Panc1 (cell line): ENCODE measurements at regions not wholly inside any gene's neighbourhood (a gene's known extent, or its start where the extent isn't known, plus 50 kb on each side); places are given as distances from the start of the nearest gene placed in this dataset.

Source experiments
- ATAC-seq: fragments of 200-7000 bp; cut with Tn5 transposase; 2 replicates; pipeline ENCODE4 v1.9.1; 2020; ENCODE audit warnings: mild to moderate bottlenecking, moderate library complexity
- BruUV-seq: library from RNA; stranded (reverse); fragments of 400-500 nt; replicated peaks from 2 replicates; lab custom pipeline; 2021; lab: Mats Ljungman, UMichigan
- CTCF ChIA-PET: fragments of 300-600 bp; sonication (Branson Sonifier 250); formaldehyde crosslinking; loops from one replicate; lab custom pipeline; 2022; ENCODE audit warnings: antibody characterized with exemption; lab: Charles Lee
- POLR2A ChIA-PET: fragments of 300-600 bp; sonication (Branson Sonifier 250); formaldehyde crosslinking; loops from one replicate; lab custom pipeline; 2022; ENCODE audit warnings: antibody characterized with exemption; lab: Charles Lee
- DNase-seq: peaks from one replicate; pipeline ENCODE4 v3.0.0-alpha.2; 2010; ENCODE audit warnings: low read depth, low spot score
- H3K27ac ChIP-seq: 2 replicates; pipeline ENCODE4 v1.5.1; 2011; ENCODE audit warnings: mild to moderate bottlenecking, low read length, inconsistent platforms
- H3K27me3 ChIP-seq: fragments of 200-500 bp; sonication (Bioruptor generic); 2 replicates; pipeline ENCODE4 v1.6.0; 2014; ENCODE audit warnings: low read length, inconsistent platforms; ENCODE audit not compliant: control insufficient read depth, insufficient read depth
- H3K36me3 ChIP-seq: fragments of 200-500 bp; sonication (Bioruptor generic); 2 replicates; pipeline ENCODE4 v1.5.1; 2014; ENCODE audit warnings: inconsistent platforms, mild to moderate bottlenecking, low read length, moderate library complexity; ENCODE audit not compliant: control insufficient read depth, insufficient read depth
- H3K4me1 ChIP-seq: 2 replicates; pipeline ENCODE4 v1.5.1; 2011; ENCODE audit warnings: inconsistent platforms, mild to moderate bottlenecking, low read length, moderate library complexity; ENCODE audit not compliant: control insufficient read depth, insufficient read depth
- H3K4me3 ChIP-seq, 2 experiments: 2 replicates each; pipeline ENCODE4 v1.5.1; 2011 to 2012; ENCODE audit warnings: low read depth in 2 of 2, low read length in 2 of 2, mild to moderate bottlenecking in 2 of 2, inconsistent platforms in 1 of 2, moderate library complexity in 1 of 2
- H3K9me3 ChIP-seq: fragments of 200-500 bp; sonication (Bioruptor generic); 2 replicates; pipeline ENCODE4 v1.5.1; 2014; ENCODE audit warnings: low read depth, mild to moderate bottlenecking, inconsistent platforms, low read length, moderate library complexity; ENCODE audit not compliant: control insufficient read depth, insufficient read depth
- POLR2AphosphoS5 ChIP-seq: IDR thresholded peaks from 2 replicates; pipeline ENCODE4 v1.6.1; 2012; ENCODE audit warnings: mild to moderate bottlenecking, low read depth, low read length, moderate library complexity
- REST ChIP-seq, 2 experiments: IDR thresholded peaks; 2 replicates each; pipeline ENCODE4 v1.6.1; 2011 to 2012; ENCODE audit warnings: low read depth in 2 of 2, control low read depth in 1 of 2, low read length in 1 of 2, mild to moderate bottlenecking in 1 of 2, moderate library complexity in 1 of 2; ENCODE audit not compliant: insufficient read depth in 1 of 2
- SIN3A ChIP-seq: IDR thresholded peaks from 2 replicates; pipeline ENCODE4 v1.6.1; 2012; ENCODE audit warnings: low read depth, mild to moderate bottlenecking, low read length, moderate library complexity, borderline replicate concordance; ENCODE audit not compliant: insufficient read depth
- TCF7L2 ChIP-seq: IDR thresholded peaks from 2 replicates; pipeline ENCODE4 v1.6.1; 2011; ENCODE audit warnings: mild to moderate bottlenecking, low read depth, low read length, inconsistent platforms
- in situ Hi-C: cut with HindIII; loops from 2 replicates; pipeline ENCODE4 v1.10.0; 2016; ENCODE audit warnings: low sequenced_read_pairs, low pct_unique_long_range_greater_than_20kb
- intact Hi-C: fragments of 100-400 bp; cut with micrococcal nuclease; formaldehyde crosslinking; loops from one replicate; pipeline ENCODE4 v1.10.0; 2022; ENCODE audit not compliant: unreplicated experiment
- TF ChIP-seq, protein P1 (sequence below): fragments of 450-650 bp; IDR thresholded peaks from 2 replicates; pipeline ENCODE4 v1.5.1; 2017; ENCODE audit warnings: mild to moderate bottlenecking

DNA sequence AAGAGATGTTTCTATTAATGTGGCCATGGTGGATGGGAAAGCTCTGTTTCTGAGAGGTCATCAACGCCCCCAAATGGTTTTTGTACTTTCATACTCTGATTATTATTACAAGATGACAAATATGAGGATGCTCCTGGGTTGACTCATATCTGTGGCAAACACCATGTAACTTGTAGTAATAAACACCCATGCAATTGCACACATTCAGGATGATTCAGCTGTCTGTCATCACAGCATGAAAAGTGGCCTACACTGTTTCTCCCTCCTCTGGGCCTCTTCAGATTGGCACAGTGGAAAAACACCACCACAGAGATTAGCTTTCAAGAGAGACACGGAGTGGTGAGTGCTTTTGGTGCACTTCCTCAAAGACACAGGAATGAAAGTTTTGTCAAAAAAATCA is 85.4 kb downstream of the MTNR1B start:
- H3K27me3 ChIP-seq, result no peaks in the 10 kb centered on the region
- no peak overlapping the region for H3K27ac ChIP-seq
- in situ Hi-C loops, result no loop called here
- H3K9me3 ChIP-seq, result no peaks in the 10 kb centered on the region
- intact Hi-C loops, result no loop called here
- TF ChIP-seq TCF7L2 (no peak), REST (IDR thresholded peaks at IDR 0.05; ENCODE audit: insufficient read depth in 1 of 2, low read depth in 2 of 2, low read length in 1 of 2) (no peak), POLR2AphosphoS5 (no peak), SIN3A (no peak)
- TF ChIP-seq, protein P1, sequence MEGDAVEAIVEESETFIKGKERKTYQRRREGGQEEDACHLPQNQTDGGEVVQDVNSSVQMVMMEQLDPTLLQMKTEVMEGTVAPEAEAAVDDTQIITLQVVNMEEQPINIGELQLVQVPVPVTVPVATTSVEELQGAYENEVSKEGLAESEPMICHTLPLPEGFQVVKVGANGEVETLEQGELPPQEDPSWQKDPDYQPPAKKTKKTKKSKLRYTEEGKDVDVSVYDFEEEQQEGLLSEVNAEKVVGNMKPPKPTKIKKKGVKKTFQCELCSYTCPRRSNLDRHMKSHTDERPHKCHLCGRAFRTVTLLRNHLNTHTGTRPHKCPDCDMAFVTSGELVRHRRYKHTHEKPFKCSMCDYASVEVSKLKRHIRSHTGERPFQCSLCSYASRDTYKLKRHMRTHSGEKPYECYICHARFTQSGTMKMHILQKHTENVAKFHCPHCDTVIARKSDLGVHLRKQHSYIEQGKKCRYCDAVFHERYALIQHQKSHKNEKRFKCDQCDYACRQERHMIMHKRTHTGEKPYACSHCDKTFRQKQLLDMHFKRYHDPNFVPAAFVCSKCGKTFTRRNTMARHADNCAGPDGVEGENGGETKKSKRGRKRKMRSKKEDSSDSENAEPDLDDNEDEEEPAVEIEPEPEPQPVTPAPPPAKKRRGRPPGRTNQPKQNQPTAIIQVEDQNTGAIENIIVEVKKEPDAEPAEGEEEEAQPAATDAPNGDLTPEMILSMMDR, result no peak
- peak; percentile 88 for DNase-seq
- H3K4me3 ChIP-seq, result no peak overlapping the region
- no peaks in the 10 kb centered on the region for H3K36me3 ChIP-seq
- CTCF ChIA-PET, result no interaction called here
- POLR2A ChIA-PET, result no interaction called here
- H3K4me1 ChIP-seq, result no peaks in the 10 kb centered on the region
- BruUV-seq, result no TSS peak
- peak; percentile 97 for ATAC-seq

- Histone ChIP-seq H3K27me3 (no peaks in the 10 kb centered on the region), H3K36me3 (no peaks in the 10 kb centered on the region), H3K4me1 (no peaks in the 10 kb centered on the region), H3K9me3 (no peaks in the 10 kb centered on the region), H3K4me3 (no peak overlapping the region), H3K27ac (no peak overlapping the region)
- ATAC-seq (no peak), DNase-seq (no peak)
- no peak for TF ChIP-seq POLR2AphosphoS5
- no peak for TF ChIP-seq TCF7L2
- no peak for TF ChIP-seq SIN3A
- no peak for TF ChIP-seq REST (IDR thresholded peaks at IDR 0.05; ENCODE audit: insufficient read depth in 1 of 2, low read depth in 2 of 2, low read length in 1 of 2)
- TF ChIP-seq, protein P1, result no peak
- ChIA-PET CTCF (no interaction called here), POLR2A (no interaction called here)
- BruUV-seq, result no TSS peak
- in situ Hi-C loops, result no loop called here
- intact Hi-C loops, result no loop called here
Observed at GRCh38 chr11:93059117-93059957, 89.9 kb downstream of the MTNR1B start.
